ENCODE measurements at regions not wholly inside any gene's neighbourhood (a gene's known extent, or its start where the extent isn't known, plus 50 kb on each side); places are given as distances from the start of the nearest gene placed in this dataset.

DNA sequence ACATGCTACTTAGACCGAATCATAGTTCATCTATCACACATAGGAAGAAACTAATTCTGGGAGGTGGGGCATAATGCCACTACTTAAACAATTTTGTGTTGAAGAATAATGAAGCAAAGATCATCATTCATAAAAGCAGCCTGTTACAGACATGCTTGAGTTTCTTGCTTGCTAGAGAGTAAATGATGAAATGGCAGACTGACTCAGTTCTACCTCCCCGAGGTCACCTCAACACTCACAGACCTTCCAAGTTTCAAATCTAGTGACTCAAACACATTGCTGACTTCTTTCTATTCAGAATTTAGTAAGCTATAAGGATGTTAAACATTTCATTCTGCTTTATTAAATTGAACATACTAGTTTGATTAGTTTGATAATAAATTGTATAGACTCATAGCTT is 636.5 kb upstream of the FRG1 start:
- no peak for DNase-seq
- Mint-ChIP-seq H3K4me1 (no peaks in the 10 kb centered on the region), H3K36me3 (ENCODE audit: low read depth) (no peaks in the 10 kb centered on the region), H3K27ac (no peak overlapping the region), H3K9me3 (peaks cover 66% of the 10 kb centered on the region), H3K27me3 (ENCODE audit: insufficient read depth) (peaks cover 17% of the 10 kb centered on the region), H3K4me3 (no peak overlapping the region)
- no peaks in the 10 kb centered on the region for H3K36me3 ChIP-seq (ENCODE audit: control insufficient read depth, insufficient read depth, low read length)
- no peak for TF ChIP-seq CTCF (conservative IDR thresholded peaks at IDR 0.05)
- H3K27me3 ChIP-seq (ENCODE audit: control insufficient read depth, insufficient read depth, low read length, poor library complexity, severe bottlenecking) = no peaks in the 10 kb centered on the region
- no peak overlapping the region for H3K27ac ChIP-seq (ENCODE audit: low read depth, low read length)
- WGBS, 2 experiments (ENCODE audit: insufficient coverage in 1 of 2, insufficient read length in 1 of 2) = 100% methylated on average over 1 of the region's 2 CpGs; no CpG with 5 or more reads in 1 of the 2 experiments
- no peak overlapping the region for H3K9ac ChIP-seq (ENCODE audit: extremely low read depth, low read length, poor library complexity, severe bottlenecking)
- no peaks in the 10 kb centered on the region for H3K4me1 ChIP-seq (ENCODE audit: control insufficient read depth, insufficient read depth, low read length)
- H3K4me3 ChIP-seq (ENCODE audit: low read length) = no peak overlapping the region
- no peaks in the 10 kb centered on the region for H3K9me3 ChIP-seq (ENCODE audit: control insufficient read depth, low read length)

- Histone ChIP-seq H3K4me1 (ENCODE audit: control insufficient read depth, insufficient read depth, low read length) (no peaks in the 10 kb centered on the region), H3K27ac (ENCODE audit: low read depth, low read length) (no peak overlapping the region), H3K9me3 (ENCODE audit: control insufficient read depth, low read length) (no peaks in the 10 kb centered on the region), H3K27me3 (ENCODE audit: control insufficient read depth, insufficient read depth, low read length, poor library complexity, severe bottlenecking) (no peaks in the 10 kb centered on the region), H3K36me3 (ENCODE audit: control insufficient read depth, insufficient read depth, low read length) (no peaks in the 10 kb centered on the region), H3K9ac (ENCODE audit: extremely low read depth, low read length, poor library complexity, severe bottlenecking) (no peak overlapping the region), H3K4me3 (ENCODE audit: low read length) (no peak overlapping the region)
- peaks cover 17% of the 10 kb centered on the region for H3K27me3 Mint-ChIP-seq (ENCODE audit: insufficient read depth)
- H3K27ac Mint-ChIP-seq = no peak overlapping the region
- H3K36me3 Mint-ChIP-seq (ENCODE audit: low read depth) = no peaks in the 10 kb centered on the region
- TF ChIP-seq CTCF (conservative IDR thresholded peaks at IDR 0.05) = no peak
- 75 to 88% methylated on average over 2 of the region's 2 CpGs for WGBS, 2 experiments (ENCODE audit: insufficient coverage in 1 of 2, insufficient read length in 1 of 2)
- H3K9me3 Mint-ChIP-seq = peaks cover 65% of the 10 kb centered on the region
- no peak for DNase-seq
- no peak overlapping the region for H3K4me3 Mint-ChIP-seq
- H3K4me1 Mint-ChIP-seq = no peaks in the 10 kb centered on the region
Measured at GRCh38 chr4:189304809-189305208, 635.9 kb upstream of the FRG1 start.

- no peak for TF ChIP-seq CTCF (conservative IDR thresholded peaks at IDR 0.05)
- Mint-ChIP-seq H3K27ac (no peak overlapping the region), H3K4me3 (no peak overlapping the region), H3K4me1 (no peaks in the 10 kb centered on the region), H3K36me3 (ENCODE audit: low read depth) (no peaks in the 10 kb centered on the region), H3K9me3 (peaks cover 62% of the 10 kb centered on the region), H3K27me3 (ENCODE audit: insufficient read depth) (peaks cover 17% of the 10 kb centered on the region)
- Histone ChIP-seq H3K4me1 (ENCODE audit: control insufficient read depth, insufficient read depth, low read length) (no peaks in the 10 kb centered on the region), H3K9ac (ENCODE audit: extremely low read depth, low read length, poor library complexity, severe bottlenecking) (no peak overlapping the region), H3K36me3 (ENCODE audit: control insufficient read depth, insufficient read depth, low read length) (no peaks in the 10 kb centered on the region), H3K27me3 (ENCODE audit: control insufficient read depth, insufficient read depth, low read length, poor library complexity, severe bottlenecking) (no peaks in the 10 kb centered on the region), H3K4me3 (ENCODE audit: low read length) (no peak overlapping the region), H3K9me3 (ENCODE audit: control insufficient read depth, low read length) (no peaks in the 10 kb centered on the region), H3K27ac (ENCODE audit: low read depth, low read length) (no peak overlapping the region)
- 76 to 93% methylated on average over 3 of the region's 3 CpGs for WGBS, 2 experiments (ENCODE audit: insufficient coverage in 1 of 2, insufficient read length in 1 of 2)
- no peak for DNase-seq
Measured at GRCh38 chr4:189305500-189305899, 635.2 kb upstream of the FRG1 start.

All from endodermal cell (in vitro differentiated cells).